GM23338 (cell line): ENCODE measurements at regions not wholly inside any gene's neighbourhood (a gene's known extent, or its start where the extent isn't known, plus 50 kb on each side); places are given as distances from the start of the nearest gene placed in this dataset.

Experiments
- ATAC-seq: fragments of 200-7000 bp; cut with Tn5 transposase; 3 replicates; pipeline ENCODE4 v1.9.1; 2020
- DNase-seq: peaks from one replicate; pipeline ENCODE4 v3.0.0-alpha.2; 2015; ENCODE audit warnings: low spot score
- H2AFZ ChIP-seq: fragments of 200-600 bp; sonication (generic); 2 replicates; pipeline ENCODE4 v1.8.0; 2016; ENCODE audit warnings: antibody characterized with exemption, mild to moderate bottlenecking, moderate library complexity
- H3F3A ChIP-seq: fragments of 200-600 bp; sonication (generic); replicated peaks from 2 replicates; pipeline ENCODE4 v1.8.0; 2017; ENCODE audit warnings: antibody characterized with exemption, mixed run types, low read depth
- H3K27ac ChIP-seq: fragments of 200-600 bp; sonication (generic); 2 replicates; pipeline ENCODE4 v1.6.1; 2016; ENCODE audit warnings: low read depth
- H3K27me3 ChIP-seq: fragments of 200-600 bp; sonication (generic); 2 replicates; pipeline ENCODE4 v1.8.0; 2016; ENCODE audit warnings: mild to moderate bottlenecking, mixed run types, moderate library complexity; ENCODE audit not compliant: insufficient read depth
- H3K36me3 ChIP-seq: fragments of 200-600 bp; sonication (generic); 2 replicates; pipeline ENCODE4 v1.8.0; 2016; ENCODE audit warnings: mild to moderate bottlenecking; ENCODE audit not compliant: insufficient read depth
- H3K4me1 ChIP-seq: fragments of 200-600 bp; sonication (generic); 2 replicates; pipeline ENCODE4 v1.8.0; 2016; ENCODE audit warnings: mild to moderate bottlenecking, moderate library complexity; ENCODE audit not compliant: insufficient read depth
- H3K4me2 ChIP-seq: fragments of 200-600 bp; sonication (generic); 2 replicates; pipeline ENCODE4 v1.7.1; 2017; ENCODE audit warnings: mixed run types
- H3K4me3 ChIP-seq: fragments of 200-600 bp; sonication (generic); 2 replicates; pipeline ENCODE4 v1.6.1; 2016; ENCODE audit warnings: mixed run types
- H3K79me2 ChIP-seq: fragments of 200-600 bp; sonication (generic); replicated peaks from 2 replicates; pipeline ENCODE4 v1.8.0; 2017; ENCODE audit warnings: mild to moderate bottlenecking; ENCODE audit not compliant: insufficient read depth
- H3K9me2 ChIP-seq: fragments of 200-600 bp; sonication (generic); 2 replicates; pipeline ENCODE4 v1.8.0; 2017; ENCODE audit not compliant: insufficient read depth
- H4K20me1 ChIP-seq: fragments of 200-600 bp; sonication (generic); replicated peaks from 2 replicates; pipeline ENCODE4 v1.8.0; 2017; ENCODE audit warnings: mild to moderate bottlenecking; ENCODE audit not compliant: insufficient read depth
- H3K27ac Mint-ChIP-seq: 2 replicates; pipeline ENCODE4 v1.8.0; 2020; ENCODE audit warnings: inconsistent platforms, mild to moderate bottlenecking, moderate library complexity, mixed read lengths
- H3K27me3 Mint-ChIP-seq: 3 replicates; pipeline ENCODE4 v1.8.0; 2022; ENCODE audit warnings: low read depth, mild to moderate bottlenecking, moderate library complexity, mixed read lengths, inconsistent platforms; ENCODE audit not compliant: insufficient read depth, poor library complexity
- H3K36me3 Mint-ChIP-seq: 3 replicates; pipeline ENCODE4 v1.8.0; 2021; ENCODE audit warnings: low read depth, mild to moderate bottlenecking, inconsistent platforms, moderate library complexity, mixed read lengths
- H3K4me1 Mint-ChIP-seq: 3 replicates; pipeline ENCODE4 v1.8.0; 2020; ENCODE audit warnings: mild to moderate bottlenecking, inconsistent platforms, mixed read lengths
- H3K4me3 Mint-ChIP-seq: 3 replicates; pipeline ENCODE4 v1.8.0; 2021; ENCODE audit warnings: moderate library complexity, mild to moderate bottlenecking, inconsistent platforms, mixed read lengths
- H3K9me3 Mint-ChIP-seq: 3 replicates; pipeline ENCODE4 v1.8.0; 2020; ENCODE audit warnings: moderate library complexity, mild to moderate bottlenecking, inconsistent platforms, mixed read lengths
- CREB1 ChIP-seq: fragments of 250-450 bp; sonication (Bioruptor Pico); IDR thresholded peaks from 2 replicates; pipeline ENCODE4 v1.5.0; 2020; ENCODE audit warnings: low read depth, mild to moderate bottlenecking, moderate library complexity
- ETS1 ChIP-seq: IDR thresholded peaks from 2 replicates; pipeline ENCODE4 v1.6.1; 2016; ENCODE audit warnings: antibody characterized with exemption
- EZH2 ChIP-seq: fragments of 200-600 bp; sonication (generic); IDR thresholded peaks from one replicate; pipeline ENCODE4 v1.8.0; 2017; ENCODE audit warnings: antibody characterized with exemption, mild to moderate bottlenecking, low read depth; ENCODE audit not compliant: unreplicated experiment
- EZH2phosphoT487 ChIP-seq: fragments of 200-600 bp; sonication (generic); IDR thresholded peaks from one replicate; pipeline ENCODE4 v1.8.1; 2018; ENCODE audit warnings: antibody characterized with exemption; ENCODE audit not compliant: unreplicated experiment
- JUNB ChIP-seq: IDR thresholded peaks from one replicate; pipeline ENCODE4 v1.6.1; 2016; ENCODE audit warnings: antibody characterized with exemption; ENCODE audit not compliant: unreplicated experiment
- NANOG ChIP-seq: IDR thresholded peaks from 2 replicates; pipeline ENCODE4 v1.6.1; 2016; ENCODE audit warnings: antibody characterized with exemption, borderline replicate concordance
- POLR2AphosphoS5 ChIP-seq: IDR thresholded peaks from 2 replicates; pipeline ENCODE4 v1.6.1; 2016; ENCODE audit warnings: antibody characterized with exemption, low read depth
- STAT1 ChIP-seq: IDR thresholded peaks from one replicate; pipeline ENCODE4 v1.6.1; 2016; ENCODE audit warnings: antibody characterized with exemption; ENCODE audit not compliant: unreplicated experiment
- ZNF114 ChIP-seq: fragments of 250-450 bp; sonication (Bioruptor Pico); IDR thresholded peaks from 2 replicates; pipeline ENCODE4 v1.5.0; 2020; ENCODE audit warnings: mild to moderate bottlenecking, moderate library complexity
- ZNF331 ChIP-seq: fragments of 250-450 bp; sonication (Bioruptor Pico); IDR thresholded peaks from 2 replicates; pipeline ENCODE4 v1.5.0; 2020; ENCODE audit warnings: low read depth, mild to moderate bottlenecking, moderate library complexity
- TF ChIP-seq, protein P1 (sequence below): fragments of 250-450 bp; sonication (Bioruptor Pico); IDR thresholded peaks from 2 replicates; pipeline ENCODE4 v1.5.0; 2020; ENCODE audit warnings: mild to moderate bottlenecking, moderate library complexity
- TF ChIP-seq, protein P2 (sequence below), 2 experiments: fragments of 200-600 bp in 1 of 2; sonication (generic) in 1 of 2; conservative IDR thresholded peaks; 2 replicates each; pipeline versions ENCODE4 v1.5.1 to v1.6.1; 2016 to 2017; ENCODE audit warnings: antibody characterized with exemption in 2 of 2, low read depth in 2 of 2, mild to moderate bottlenecking in 2 of 2, moderate library complexity in 1 of 2
- TF ChIP-seq, protein P3 (sequence below): IDR thresholded peaks from one replicate; pipeline ENCODE4 v1.6.1; 2018; ENCODE audit warnings: antibody characterized with exemption; ENCODE audit not compliant: unreplicated experiment

GRCh38 chrX:137479386-137479785 lies 86.5 kb upstream of the ZIC3 start:
- Histone ChIP-seq H3K27me3 (no peaks in the 10 kb centered on the region), H3K9me2 (no peaks in the 10 kb centered on the region), H3F3A (no peaks in the 10 kb centered on the region), H3K4me1 (no peaks in the 10 kb centered on the region), H3K36me3 (no peaks in the 10 kb centered on the region), H3K79me2 (no peaks in the 10 kb centered on the region), H4K20me1 (no peaks in the 10 kb centered on the region), H3K4me3 (no peak overlapping the region), H3K4me2 (no peak overlapping the region), H3K27ac (no peak overlapping the region), H2AFZ (no peak overlapping the region)
- Mint-ChIP-seq H3K27me3 (no peaks in the 10 kb centered on the region), H3K36me3 (no peaks in the 10 kb centered on the region), H3K4me3 (no peak overlapping the region), H3K4me1 (peaks cover 4% of the 10 kb centered on the region), H3K9me3 (no peaks in the 10 kb centered on the region), H3K27ac (no peak overlapping the region)
- DNase-seq (no peak), ATAC-seq (no peak)
- no peak for TF ChIP-seq EZH2
- no peak for TF ChIP-seq EZH2phosphoT487
- TF ChIP-seq, protein P1, sequence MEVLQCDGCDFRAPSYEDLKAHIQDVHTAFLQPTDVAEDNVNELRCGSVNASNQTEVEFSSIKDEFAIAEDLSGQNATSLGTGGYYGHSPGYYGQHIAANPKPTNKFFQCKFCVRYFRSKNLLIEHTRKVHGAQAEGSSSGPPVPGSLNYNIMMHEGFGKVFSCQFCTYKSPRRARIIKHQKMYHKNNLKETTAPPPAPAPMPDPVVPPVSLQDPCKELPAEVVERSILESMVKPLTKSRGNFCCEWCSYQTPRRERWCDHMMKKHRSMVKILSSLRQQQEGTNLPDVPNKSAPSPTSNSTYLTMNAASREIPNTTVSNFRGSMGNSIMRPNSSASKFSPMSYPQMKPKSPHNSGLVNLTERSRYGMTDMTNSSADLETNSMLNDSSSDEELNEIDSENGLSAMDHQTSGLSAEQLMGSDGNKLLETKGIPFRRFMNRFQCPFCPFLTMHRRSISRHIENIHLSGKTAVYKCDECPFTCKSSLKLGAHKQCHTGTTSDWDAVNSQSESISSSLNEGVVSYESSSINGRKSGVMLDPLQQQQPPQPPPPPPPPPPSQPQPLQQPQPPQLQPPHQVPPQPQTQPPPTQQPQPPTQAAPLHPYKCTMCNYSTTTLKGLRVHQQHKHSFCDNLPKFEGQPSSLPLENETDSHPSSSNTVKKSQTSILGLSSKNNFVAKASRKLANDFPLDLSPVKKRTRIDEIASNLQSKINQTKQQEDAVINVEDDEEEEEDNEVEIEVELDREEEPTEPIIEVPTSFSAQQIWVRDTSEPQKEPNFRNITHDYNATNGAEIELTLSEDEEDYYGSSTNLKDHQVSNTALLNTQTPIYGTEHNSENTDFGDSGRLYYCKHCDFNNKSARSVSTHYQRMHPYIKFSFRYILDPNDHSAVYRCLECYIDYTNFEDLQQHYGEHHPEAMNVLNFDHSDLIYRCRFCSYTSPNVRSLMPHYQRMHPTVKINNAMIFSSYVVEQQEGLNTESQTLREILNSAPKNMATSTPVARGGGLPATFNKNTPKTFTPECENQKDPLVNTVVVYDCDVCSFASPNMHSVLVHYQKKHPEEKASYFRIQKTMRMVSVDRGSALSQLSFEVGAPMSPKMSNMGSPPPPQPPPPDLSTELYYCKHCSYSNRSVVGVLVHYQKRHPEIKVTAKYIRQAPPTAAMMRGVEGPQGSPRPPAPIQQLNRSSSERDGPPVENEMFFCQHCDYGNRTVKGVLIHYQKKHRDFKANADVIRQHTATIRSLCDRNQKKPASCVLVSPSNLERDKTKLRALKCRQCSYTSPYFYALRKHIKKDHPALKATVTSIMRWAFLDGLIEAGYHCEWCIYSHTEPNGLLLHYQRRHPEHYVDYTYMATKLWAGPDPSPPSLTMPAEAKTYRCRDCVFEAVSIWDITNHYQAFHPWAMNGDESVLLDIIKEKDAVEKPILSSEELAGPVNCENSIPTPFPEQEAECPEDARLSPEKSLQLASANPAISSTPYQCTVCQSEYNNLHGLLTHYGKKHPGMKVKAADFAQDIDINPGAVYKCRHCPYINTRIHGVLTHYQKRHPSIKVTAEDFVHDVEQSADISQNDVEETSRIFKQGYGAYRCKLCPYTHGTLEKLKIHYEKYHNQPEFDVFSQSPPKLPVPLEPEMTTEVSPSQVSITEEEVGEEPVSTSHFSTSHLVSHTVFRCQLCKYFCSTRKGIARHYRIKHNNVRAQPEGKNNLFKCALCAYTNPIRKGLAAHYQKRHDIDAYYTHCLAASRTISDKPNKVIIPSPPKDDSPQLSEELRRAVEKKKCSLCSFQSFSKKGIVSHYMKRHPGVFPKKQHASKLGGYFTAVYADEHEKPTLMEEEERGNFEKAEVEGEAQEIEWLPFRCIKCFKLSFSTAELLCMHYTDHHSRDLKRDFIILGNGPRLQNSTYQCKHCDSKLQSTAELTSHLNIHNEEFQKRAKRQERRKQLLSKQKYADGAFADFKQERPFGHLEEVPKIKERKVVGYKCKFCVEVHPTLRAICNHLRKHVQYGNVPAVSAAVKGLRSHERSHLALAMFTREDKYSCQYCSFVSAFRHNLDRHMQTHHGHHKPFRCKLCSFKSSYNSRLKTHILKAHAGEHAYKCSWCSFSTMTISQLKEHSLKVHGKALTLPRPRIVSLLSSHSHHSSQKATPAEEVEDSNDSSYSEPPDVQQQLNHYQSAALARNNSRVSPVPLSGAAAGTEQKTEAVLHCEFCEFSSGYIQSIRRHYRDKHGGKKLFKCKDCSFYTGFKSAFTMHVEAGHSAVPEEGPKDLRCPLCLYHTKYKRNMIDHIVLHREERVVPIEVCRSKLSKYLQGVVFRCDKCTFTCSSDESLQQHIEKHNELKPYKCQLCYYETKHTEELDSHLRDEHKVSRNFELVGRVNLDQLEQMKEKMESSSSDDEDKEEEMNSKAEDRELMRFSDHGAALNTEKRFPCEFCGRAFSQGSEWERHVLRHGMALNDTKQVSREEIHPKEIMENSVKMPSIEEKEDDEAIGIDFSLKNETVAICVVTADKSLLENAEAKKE (CRISPR knock-in tag) = no peak
- TF ChIP-seq ZNF331 (CRISPR knock-in tag) = no peak
- TF ChIP-seq, protein P2, sequence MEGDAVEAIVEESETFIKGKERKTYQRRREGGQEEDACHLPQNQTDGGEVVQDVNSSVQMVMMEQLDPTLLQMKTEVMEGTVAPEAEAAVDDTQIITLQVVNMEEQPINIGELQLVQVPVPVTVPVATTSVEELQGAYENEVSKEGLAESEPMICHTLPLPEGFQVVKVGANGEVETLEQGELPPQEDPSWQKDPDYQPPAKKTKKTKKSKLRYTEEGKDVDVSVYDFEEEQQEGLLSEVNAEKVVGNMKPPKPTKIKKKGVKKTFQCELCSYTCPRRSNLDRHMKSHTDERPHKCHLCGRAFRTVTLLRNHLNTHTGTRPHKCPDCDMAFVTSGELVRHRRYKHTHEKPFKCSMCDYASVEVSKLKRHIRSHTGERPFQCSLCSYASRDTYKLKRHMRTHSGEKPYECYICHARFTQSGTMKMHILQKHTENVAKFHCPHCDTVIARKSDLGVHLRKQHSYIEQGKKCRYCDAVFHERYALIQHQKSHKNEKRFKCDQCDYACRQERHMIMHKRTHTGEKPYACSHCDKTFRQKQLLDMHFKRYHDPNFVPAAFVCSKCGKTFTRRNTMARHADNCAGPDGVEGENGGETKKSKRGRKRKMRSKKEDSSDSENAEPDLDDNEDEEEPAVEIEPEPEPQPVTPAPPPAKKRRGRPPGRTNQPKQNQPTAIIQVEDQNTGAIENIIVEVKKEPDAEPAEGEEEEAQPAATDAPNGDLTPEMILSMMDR (conservative IDR thresholded peaks at IDR 0.05; ENCODE audit: low read depth in 2 of 2) = no peak
- TF ChIP-seq, protein P3, sequence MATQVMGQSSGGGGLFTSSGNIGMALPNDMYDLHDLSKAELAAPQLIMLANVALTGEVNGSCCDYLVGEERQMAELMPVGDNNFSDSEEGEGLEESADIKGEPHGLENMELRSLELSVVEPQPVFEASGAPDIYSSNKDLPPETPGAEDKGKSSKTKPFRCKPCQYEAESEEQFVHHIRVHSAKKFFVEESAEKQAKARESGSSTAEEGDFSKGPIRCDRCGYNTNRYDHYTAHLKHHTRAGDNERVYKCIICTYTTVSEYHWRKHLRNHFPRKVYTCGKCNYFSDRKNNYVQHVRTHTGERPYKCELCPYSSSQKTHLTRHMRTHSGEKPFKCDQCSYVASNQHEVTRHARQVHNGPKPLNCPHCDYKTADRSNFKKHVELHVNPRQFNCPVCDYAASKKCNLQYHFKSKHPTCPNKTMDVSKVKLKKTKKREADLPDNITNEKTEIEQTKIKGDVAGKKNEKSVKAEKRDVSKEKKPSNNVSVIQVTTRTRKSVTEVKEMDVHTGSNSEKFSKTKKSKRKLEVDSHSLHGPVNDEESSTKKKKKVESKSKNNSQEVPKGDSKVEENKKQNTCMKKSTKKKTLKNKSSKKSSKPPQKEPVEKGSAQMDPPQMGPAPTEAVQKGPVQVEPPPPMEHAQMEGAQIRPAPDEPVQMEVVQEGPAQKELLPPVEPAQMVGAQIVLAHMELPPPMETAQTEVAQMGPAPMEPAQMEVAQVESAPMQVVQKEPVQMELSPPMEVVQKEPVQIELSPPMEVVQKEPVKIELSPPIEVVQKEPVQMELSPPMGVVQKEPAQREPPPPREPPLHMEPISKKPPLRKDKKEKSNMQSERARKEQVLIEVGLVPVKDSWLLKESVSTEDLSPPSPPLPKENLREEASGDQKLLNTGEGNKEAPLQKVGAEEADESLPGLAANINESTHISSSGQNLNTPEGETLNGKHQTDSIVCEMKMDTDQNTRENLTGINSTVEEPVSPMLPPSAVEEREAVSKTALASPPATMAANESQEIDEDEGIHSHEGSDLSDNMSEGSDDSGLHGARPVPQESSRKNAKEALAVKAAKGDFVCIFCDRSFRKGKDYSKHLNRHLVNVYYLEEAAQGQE = no peak
- TF ChIP-seq JUNB = no peak
- no peak for TF ChIP-seq ZNF114 (CRISPR knock-in tag)
- no peak for TF ChIP-seq CREB1
- TF ChIP-seq ETS1 = no peak
- no peak for TF ChIP-seq POLR2AphosphoS5
- no peak for TF ChIP-seq NANOG
- no peak for TF ChIP-seq STAT1
